GM12865 (cell line): ENCODE measurements at regions not wholly inside any gene's neighbourhood (a gene's known extent, or its start where the extent isn't known, plus 50 kb on each side); places are given as distances from the start of the nearest gene placed in this dataset.

Experiments
- DNase-seq: peaks from one replicate; pipeline ENCODE4 v3.0.0; 2010; ENCODE audit warnings: low read depth
- H3K4me3 ChIP-seq: 2 replicates; pipeline ENCODE4 v1.5.1; 2011; ENCODE audit warnings: mild to moderate bottlenecking, low read depth, low read length, control low read depth
- TF ChIP-seq, protein P1 (sequence below): IDR thresholded peaks from 2 replicates; pipeline ENCODE4 v1.5.1; 2011; ENCODE audit warnings: low read length, control low read depth, low read depth, inconsistent platforms; ENCODE audit not compliant: insufficient read depth; ENCODE audit errors: missing control alignments

DNA sequence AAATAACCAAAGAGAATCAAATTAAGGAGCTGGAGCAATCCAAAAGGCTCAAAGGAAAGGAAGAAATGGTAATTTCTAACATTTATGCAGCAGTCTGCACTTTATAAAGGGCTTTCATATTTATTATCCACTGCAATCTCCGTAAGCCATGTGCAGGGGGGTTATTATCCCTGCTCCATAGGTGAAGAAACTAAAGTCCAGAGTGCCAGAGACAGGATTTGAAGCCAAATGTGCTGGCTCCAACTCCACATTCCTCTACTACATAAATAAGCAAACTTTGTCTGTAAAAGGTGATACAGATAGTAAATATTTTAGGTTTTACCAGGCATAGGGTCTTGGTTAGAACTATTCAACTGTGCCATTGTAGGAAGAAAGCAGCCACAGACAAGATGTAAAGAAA, 221.4 kb downstream of the MINAR1 start:
- TF ChIP-seq, protein P1, sequence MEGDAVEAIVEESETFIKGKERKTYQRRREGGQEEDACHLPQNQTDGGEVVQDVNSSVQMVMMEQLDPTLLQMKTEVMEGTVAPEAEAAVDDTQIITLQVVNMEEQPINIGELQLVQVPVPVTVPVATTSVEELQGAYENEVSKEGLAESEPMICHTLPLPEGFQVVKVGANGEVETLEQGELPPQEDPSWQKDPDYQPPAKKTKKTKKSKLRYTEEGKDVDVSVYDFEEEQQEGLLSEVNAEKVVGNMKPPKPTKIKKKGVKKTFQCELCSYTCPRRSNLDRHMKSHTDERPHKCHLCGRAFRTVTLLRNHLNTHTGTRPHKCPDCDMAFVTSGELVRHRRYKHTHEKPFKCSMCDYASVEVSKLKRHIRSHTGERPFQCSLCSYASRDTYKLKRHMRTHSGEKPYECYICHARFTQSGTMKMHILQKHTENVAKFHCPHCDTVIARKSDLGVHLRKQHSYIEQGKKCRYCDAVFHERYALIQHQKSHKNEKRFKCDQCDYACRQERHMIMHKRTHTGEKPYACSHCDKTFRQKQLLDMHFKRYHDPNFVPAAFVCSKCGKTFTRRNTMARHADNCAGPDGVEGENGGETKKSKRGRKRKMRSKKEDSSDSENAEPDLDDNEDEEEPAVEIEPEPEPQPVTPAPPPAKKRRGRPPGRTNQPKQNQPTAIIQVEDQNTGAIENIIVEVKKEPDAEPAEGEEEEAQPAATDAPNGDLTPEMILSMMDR: no peak
- no peak for DNase-seq
- H3K4me3 ChIP-seq: no peak overlapping the region

DNA sequence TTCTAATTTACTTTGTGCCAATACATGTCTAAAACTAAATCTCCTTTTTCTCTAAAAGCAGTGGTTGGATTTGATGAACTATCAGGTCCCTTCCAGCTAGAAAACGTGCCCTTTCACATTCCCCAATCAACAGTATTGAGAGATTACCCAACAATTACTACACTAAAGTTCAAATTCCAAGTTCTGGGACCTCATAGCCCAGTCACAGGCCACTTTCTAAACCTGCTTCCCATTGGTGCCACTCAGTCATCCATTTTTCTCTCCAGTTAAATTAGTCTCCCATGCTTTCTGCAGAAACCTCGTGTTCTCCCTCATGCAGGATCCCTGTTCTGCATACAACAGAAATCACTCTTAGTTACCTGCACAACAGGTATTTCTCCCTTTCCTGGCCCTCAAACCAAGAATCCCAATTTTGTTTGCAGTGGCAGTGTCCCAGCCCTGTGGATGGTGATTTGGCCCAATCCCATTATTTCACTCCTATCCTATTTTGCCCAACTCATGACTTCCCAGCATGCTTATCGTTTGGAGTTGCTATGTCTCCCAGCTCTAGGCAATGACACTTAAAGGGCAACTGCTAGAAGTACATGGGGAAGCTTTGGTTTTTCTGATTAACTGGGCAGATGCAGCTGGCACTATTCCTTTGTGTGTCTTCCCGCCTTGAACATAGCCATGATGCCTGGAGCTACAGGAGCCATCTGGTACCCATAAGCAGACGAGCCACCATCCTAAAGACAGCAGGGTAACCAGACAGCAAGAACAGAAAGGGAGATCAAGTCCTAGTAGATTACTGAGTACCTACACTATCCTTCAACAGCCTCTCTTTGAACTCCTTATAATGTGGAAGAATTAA, 224.2 kb downstream of the MINAR1 start:
- H3K4me3 ChIP-seq: no peak overlapping the region
- no peak for DNase-seq
- TF ChIP-seq, protein P1: no peak

DNA sequence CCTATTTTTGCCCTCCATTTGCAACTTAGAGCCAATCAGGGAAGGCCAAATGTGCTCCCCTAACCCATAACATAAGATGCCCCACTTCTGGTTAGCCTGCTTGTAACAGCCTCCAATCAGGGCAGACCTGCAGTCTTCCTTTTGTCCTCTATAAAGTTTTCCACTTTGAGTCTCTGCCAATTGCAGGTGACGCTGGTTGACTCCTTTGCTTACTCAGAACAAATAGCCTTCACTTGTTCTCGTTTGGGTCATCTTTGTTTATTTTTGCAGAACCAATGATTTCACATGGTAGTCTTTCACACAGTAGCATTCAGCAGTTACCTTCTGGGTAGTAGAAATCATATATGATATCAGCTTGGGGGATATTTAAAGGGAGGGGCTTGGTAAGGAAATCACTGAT, 225.6 kb downstream of the MINAR1 start:
- TF ChIP-seq, protein P1: no peak
- DNase-seq: no peak

DNA sequence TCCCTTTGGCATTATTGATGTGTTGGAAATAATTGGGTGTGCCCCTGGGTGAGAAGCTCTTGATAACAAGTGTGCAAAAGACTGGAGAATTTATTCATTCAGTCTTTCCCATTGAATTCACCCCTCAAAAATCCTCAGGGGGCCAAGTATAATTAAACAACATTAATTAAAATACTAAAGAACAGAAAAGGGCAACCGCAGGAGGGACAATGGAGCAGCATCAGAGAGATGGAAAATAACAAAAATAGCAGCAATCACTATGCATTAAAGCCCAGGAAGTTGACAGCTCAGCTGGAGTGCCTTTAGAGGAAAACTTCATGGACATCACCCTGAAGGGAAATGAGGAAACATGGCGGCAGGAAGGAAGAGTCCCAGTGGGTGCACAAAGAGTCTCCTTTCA, 227.6 kb downstream of the MINAR1 start:
- TF ChIP-seq, protein P1: no peak
- DNase-seq: no peak
- no peak overlapping the region for H3K4me3 ChIP-seq

More for the DNA sequence above, 225.6 kb downstream of the MINAR1 start:
- H3K4me3 ChIP-seq: no peak overlapping the region

DNA sequence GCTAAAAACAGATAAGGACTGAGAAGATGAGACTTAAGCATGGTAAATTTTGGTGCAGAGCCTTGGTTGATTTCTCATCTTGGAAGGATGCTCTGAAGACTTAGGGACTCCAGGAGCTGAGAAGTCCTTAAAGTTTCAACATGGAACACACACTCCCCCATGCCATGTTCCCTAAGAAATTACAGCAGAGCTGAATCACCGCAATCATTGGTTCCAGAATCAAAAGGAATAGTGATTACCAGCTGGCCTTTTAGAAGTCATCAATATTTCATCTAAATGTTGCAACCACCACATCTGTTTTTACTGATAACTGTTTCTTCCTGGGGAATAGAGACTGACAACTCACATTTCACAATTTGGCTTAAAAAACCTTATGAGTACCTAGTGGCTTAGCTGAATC, 229.3 kb downstream of the MINAR1 start:
- no peak for DNase-seq
- TF ChIP-seq, protein P1: no peak
- H3K4me3 ChIP-seq: no peak overlapping the region

DNA sequence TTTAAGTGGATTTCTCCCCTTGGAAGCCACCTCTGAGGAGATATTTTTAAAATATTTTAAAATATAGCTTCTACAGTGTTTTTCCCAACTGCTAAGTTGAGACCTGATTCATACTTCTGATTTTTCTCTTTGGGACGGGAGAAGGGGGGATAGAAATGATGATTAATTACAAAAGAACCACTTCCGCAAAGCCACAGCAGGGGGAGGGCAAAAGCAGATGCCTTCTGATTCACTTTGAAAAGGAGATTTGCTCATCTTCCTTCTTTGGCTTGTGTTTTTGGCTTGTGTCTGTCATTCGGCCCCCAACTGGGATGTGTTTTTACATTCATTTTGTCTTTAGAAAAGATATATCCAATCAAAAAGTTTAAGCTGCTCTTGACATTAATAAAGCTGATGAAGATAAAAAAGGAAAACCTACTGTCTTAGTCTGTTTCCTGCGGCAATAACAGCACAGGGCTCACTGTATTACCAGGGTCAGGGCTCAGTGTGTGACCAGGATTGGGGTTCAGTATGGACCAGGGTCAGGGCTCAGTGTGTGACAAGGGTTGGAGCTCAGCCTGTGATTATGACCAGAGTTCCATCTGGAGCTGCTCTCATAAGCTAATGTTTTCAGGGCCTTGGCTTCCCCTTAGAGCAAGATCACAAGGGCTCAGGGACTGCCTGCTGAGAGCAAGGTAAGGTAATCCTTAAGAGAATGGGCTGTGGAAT, 223.2 kb downstream of the MTHFS start:
- TF ChIP-seq, protein P1: no peak
- DNase-seq: peak; percentile 76
- H3K4me3 ChIP-seq: no peak overlapping the region
